OCI-LY7 (cell line): ENCODE measurements at regions not wholly inside any gene's neighbourhood (a gene's known extent, or its start where the extent isn't known, plus 50 kb on each side); places are given as distances from the start of the nearest gene placed in this dataset.

Source experiments
- BruUV-seq: library from RNA; stranded (reverse); fragments of 400-500 nt; replicated peaks from 2 replicates; lab custom pipeline; 2021; lab: Mats Ljungman, UMichigan
- CTCF ChIA-PET: fragments of 300-600 bp; sonication (Branson Sonifier 250); formaldehyde crosslinking; loops from one replicate; lab custom pipeline; 2022; ENCODE audit warnings: antibody characterized with exemption; ENCODE audit not compliant: unreplicated experiment; lab: Charles Lee
- POLR2A ChIA-PET: fragments of 300-600 bp; sonication (Branson Sonifier 250); formaldehyde crosslinking; loops from one replicate; lab custom pipeline; 2022; ENCODE audit warnings: antibody characterized with exemption; lab: Charles Lee
- DNase-seq: peaks from one replicate; pipeline ENCODE4 v3.0.0-alpha.2; 2015; ENCODE audit warnings: low spot score
- H2AFZ ChIP-seq: fragments of 200-600 bp; sonication (generic), shearing (Covaris generic); 2 replicates; pipeline ENCODE4 v1.6.1; 2014; ENCODE audit warnings: mild to moderate bottlenecking, antibody characterized with exemption, low read length, moderate library complexity
- H3K27ac ChIP-seq: fragments of 200-600 bp; sonication (generic); 2 replicates; pipeline ENCODE4 v1.5.1; 2014; ENCODE audit warnings: mixed run types, low read depth, mild to moderate bottlenecking, moderate library complexity, low read length, inconsistent platforms; ENCODE audit not compliant: poor library complexity, severe bottlenecking
- H3K36me3 ChIP-seq: fragments of 200-600 bp; sonication (generic); 2 replicates; pipeline ENCODE4 v1.6.1; 2014; ENCODE audit warnings: mild to moderate bottlenecking, antibody characterized with exemption, low read length, moderate library complexity, mixed read lengths; ENCODE audit not compliant: insufficient read depth
- H3K4me1 ChIP-seq: fragments of 200-600 bp; sonication (generic); 2 replicates; pipeline ENCODE4 v1.5.1; 2014; ENCODE audit warnings: mild to moderate bottlenecking, low read length; ENCODE audit not compliant: insufficient read depth, poor library complexity, severe bottlenecking
- H3K4me2 ChIP-seq: fragments of 200-600 bp; sonication (generic); 2 replicates; pipeline ENCODE4 v1.6.1; 2014; ENCODE audit warnings: mild to moderate bottlenecking, low read length
- H3K4me3 ChIP-seq: fragments of 200-600 bp; sonication (generic); 2 replicates; pipeline ENCODE4 v1.5.1; 2014; ENCODE audit warnings: mild to moderate bottlenecking, low read depth, low read length; ENCODE audit not compliant: poor library complexity, severe bottlenecking
- H3K79me2 ChIP-seq: fragments of 200-600 bp; sonication (generic); 2 replicates; pipeline ENCODE4 v1.6.1; 2016; ENCODE audit warnings: low read depth, mild to moderate bottlenecking, low read length, moderate library complexity, mixed read lengths; ENCODE audit not compliant: insufficient read depth
- H3K9me2 ChIP-seq: fragments of 200-600 bp; sonication (generic); 2 replicates; pipeline ENCODE4 v1.6.1; 2016; ENCODE audit warnings: mild to moderate bottlenecking, low read length, mixed read lengths; ENCODE audit not compliant: insufficient read depth
- H3K9me3 ChIP-seq: fragments of 200-600 bp; sonication (generic); 2 replicates; pipeline ENCODE4 v1.6.1; 2014; ENCODE audit warnings: mild to moderate bottlenecking, mixed run types, low read length, mixed read lengths
- H4K20me1 ChIP-seq: fragments of 200-600 bp; sonication (generic); 2 replicates; pipeline ENCODE4 v1.6.1; 2014; ENCODE audit warnings: mild to moderate bottlenecking, antibody characterized with exemption, low read length, moderate library complexity, mixed read lengths; ENCODE audit not compliant: insufficient read depth
- CTCF ChIP-seq: fragments of 200-600 bp; sonication (generic); conservative IDR thresholded peaks from 2 replicates; pipeline ENCODE4 v1.5.1; 2014; ENCODE audit warnings: mild to moderate bottlenecking, antibody characterized with exemption, low read length, moderate library complexity, mixed read lengths
- EZH2phosphoT487 ChIP-seq: fragments of 200-600 bp; sonication (generic); IDR thresholded peaks from 2 replicates; pipeline ENCODE4 v1.6.1; 2018; ENCODE audit warnings: low read depth, borderline replicate concordance, mild to moderate bottlenecking, mixed run types, antibody characterized with exemption, low read length, moderate library complexity, mixed read lengths
- intact Hi-C: fragments of 100-400 bp; cut with micrococcal nuclease; formaldehyde crosslinking; loops from one replicate; pipeline ENCODE4 v1.10.0; 2022; ENCODE audit not compliant: unreplicated experiment

GRCh38 chr14:39558525-39558924 is 126.3 kb upstream of the FBXO33 start:
- POLR2A ChIA-PET: interaction anchor here (0.7 to 1.3 kb wide), 2 partner anchors 56 to 148 kb away, joined by 3 read pairs; no protein-coding TSS in a partner anchor
- no peak overlapping the region for H3K4me3 ChIP-seq
- 0 out of 2 replicates have a peak, but pooled peaks cover 4% of the 10 kb centered on the region for H3K9me3 ChIP-seq
- no peak overlapping the region for H3K27ac ChIP-seq
- H3K9me2 ChIP-seq: no peaks in the 10 kb centered on the region
- no TSS peak for BruUV-seq
- H3K36me3 ChIP-seq: no peaks in the 10 kb centered on the region
- no peaks in the 10 kb centered on the region for H3K4me1 ChIP-seq
- CTCF ChIA-PET: no interaction called here
- TF ChIP-seq CTCF (no peak), EZH2phosphoT487 (no peak)
- H2AFZ ChIP-seq: no peak overlapping the region
- H3K79me2 ChIP-seq: no peaks in the 10 kb centered on the region
- intact Hi-C loops: no loop called here
- no peak overlapping the region for H3K4me2 ChIP-seq
- no peak for DNase-seq
- H4K20me1 ChIP-seq: no peaks in the 10 kb centered on the region

DNA sequence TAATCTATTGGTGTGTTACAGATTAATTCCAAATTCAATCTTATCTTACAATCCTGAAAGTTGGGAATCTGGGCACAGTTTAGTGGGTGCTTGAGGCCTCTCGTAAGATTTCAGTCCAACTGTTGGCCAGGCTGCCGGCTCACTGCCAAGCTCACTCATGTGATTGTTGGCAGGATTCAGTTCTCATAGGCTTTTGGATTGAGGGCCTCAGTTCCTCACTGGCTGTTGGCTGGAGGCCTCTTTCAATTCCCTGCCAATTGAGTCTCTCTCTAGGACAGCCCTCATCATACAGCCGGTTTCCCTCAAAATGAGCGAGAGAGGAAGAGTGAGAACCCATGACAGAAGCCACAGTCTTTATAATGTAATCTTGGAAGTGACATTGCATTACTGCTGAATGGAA is 123.5 kb upstream of the FBXO33 start:
- no peak for TF ChIP-seq CTCF
- no peak for TF ChIP-seq EZH2phosphoT487
- H3K9me2 ChIP-seq: no peaks in the 10 kb centered on the region

GRCh38 chr14:39554576-39554975 is 122.3 kb upstream of the FBXO33 start:
- no peak for TF ChIP-seq CTCF
- TF ChIP-seq EZH2phosphoT487: no peak
- no peak overlapping the region for H2AFZ ChIP-seq
- no peak overlapping the region for H3K27ac ChIP-seq
- H4K20me1 ChIP-seq: no peaks in the 10 kb centered on the region
- ChIA-PET CTCF (no interaction called here), POLR2A (interaction anchor here (1.3 kb wide), 1 partner anchor 15 kb away, joined by 3 read pairs; no protein-coding TSS in a partner anchor)
- no peaks in the 10 kb centered on the region for H3K79me2 ChIP-seq
- no peak overlapping the region for H3K4me2 ChIP-seq
- intact Hi-C loops: no loop called here
- no peak for DNase-seq
- no peaks in the 10 kb centered on the region for H3K9me2 ChIP-seq
- H3K4me3 ChIP-seq: no peak overlapping the region
- H3K36me3 ChIP-seq: no peaks in the 10 kb centered on the region
- H3K4me1 ChIP-seq: no peaks in the 10 kb centered on the region
- 0 out of 2 replicates have a peak, but pooled peaks cover 4% of the 10 kb centered on the region for H3K9me3 ChIP-seq
- no TSS peak for BruUV-seq

More for the DNA sequence above, 123.5 kb upstream of the FBXO33 start:
- intact Hi-C loops: no loop called here
- Histone ChIP-seq H2AFZ (no peak overlapping the region), H3K79me2 (no peaks in the 10 kb centered on the region), H3K36me3 (no peaks in the 10 kb centered on the region), H3K4me2 (no peak overlapping the region), H3K27ac (no peak overlapping the region), H3K4me1 (no peaks in the 10 kb centered on the region), H3K9me3 (0 out of 2 replicates have a peak, but pooled peaks cover 4% of the 10 kb centered on the region), H3K4me3 (no peak overlapping the region), H4K20me1 (no peaks in the 10 kb centered on the region)
- no peak for DNase-seq
- ChIA-PET CTCF (no interaction called here), POLR2A (no interaction called here)
- BruUV-seq: no TSS peak
